ENCODE measurements at regions not wholly inside any gene's neighbourhood (a gene's known extent, or its start where the extent isn't known, plus 50 kb on each side); places are given as distances from the start of the nearest gene placed in this dataset.

GRCh38 chr1:38121231-38121680, 74.7 kb upstream of the POU3F1 start:
- TF ChIP-seq, protein P1, sequence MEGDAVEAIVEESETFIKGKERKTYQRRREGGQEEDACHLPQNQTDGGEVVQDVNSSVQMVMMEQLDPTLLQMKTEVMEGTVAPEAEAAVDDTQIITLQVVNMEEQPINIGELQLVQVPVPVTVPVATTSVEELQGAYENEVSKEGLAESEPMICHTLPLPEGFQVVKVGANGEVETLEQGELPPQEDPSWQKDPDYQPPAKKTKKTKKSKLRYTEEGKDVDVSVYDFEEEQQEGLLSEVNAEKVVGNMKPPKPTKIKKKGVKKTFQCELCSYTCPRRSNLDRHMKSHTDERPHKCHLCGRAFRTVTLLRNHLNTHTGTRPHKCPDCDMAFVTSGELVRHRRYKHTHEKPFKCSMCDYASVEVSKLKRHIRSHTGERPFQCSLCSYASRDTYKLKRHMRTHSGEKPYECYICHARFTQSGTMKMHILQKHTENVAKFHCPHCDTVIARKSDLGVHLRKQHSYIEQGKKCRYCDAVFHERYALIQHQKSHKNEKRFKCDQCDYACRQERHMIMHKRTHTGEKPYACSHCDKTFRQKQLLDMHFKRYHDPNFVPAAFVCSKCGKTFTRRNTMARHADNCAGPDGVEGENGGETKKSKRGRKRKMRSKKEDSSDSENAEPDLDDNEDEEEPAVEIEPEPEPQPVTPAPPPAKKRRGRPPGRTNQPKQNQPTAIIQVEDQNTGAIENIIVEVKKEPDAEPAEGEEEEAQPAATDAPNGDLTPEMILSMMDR (IDR thresholded peaks at IDR 0.05; ENCODE audit: low read depth, low read length) = no peak
- no peak overlapping the region for H3K4me3 ChIP-seq (ENCODE audit: low read depth, low read length)

DNA sequence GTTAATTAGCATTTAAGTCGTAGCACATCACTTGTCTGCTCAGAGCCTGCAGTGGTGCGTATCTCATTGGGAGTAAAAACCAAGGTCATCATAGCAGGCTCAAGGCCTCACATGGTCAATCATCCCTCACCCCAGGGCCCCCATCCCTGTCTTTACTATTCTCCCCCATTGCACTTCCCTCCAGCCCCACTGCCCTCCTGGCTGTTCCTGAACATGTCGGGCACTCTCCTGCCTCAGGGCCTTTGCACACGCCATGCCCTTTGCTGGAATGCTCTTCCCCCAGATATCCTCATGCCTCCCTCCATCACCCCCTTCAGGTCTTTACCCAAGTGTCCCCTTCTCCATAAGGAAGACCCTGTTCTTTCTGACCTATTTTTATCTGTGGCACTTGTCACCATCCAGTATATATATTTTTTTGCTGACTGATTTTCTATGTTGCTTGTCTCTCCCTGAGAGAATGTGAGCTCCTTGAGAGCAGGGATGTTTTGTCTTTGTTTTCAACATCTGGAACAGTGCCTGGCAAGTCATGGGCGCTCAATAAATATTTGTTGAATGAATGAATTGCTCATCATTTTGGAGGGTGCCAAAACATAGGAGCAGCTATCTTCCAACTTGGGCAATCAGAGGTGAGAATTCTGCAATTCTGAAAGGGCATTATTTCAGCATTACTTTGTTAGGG, 74.1 kb upstream of the POU3F1 start:
- no peak overlapping the region for H3K4me3 ChIP-seq (ENCODE audit: low read depth, low read length)
- TF ChIP-seq, protein P1 (IDR thresholded peaks at IDR 0.05; ENCODE audit: low read depth, low read length) = no peak

GRCh38 chr1:38118976-38119375, 72.4 kb upstream of the POU3F1 start:
- H3K4me3 ChIP-seq (ENCODE audit: low read depth, low read length) = no peak overlapping the region
- TF ChIP-seq, protein P1 (IDR thresholded peaks at IDR 0.05; ENCODE audit: low read depth, low read length) = no peak

DNA sequence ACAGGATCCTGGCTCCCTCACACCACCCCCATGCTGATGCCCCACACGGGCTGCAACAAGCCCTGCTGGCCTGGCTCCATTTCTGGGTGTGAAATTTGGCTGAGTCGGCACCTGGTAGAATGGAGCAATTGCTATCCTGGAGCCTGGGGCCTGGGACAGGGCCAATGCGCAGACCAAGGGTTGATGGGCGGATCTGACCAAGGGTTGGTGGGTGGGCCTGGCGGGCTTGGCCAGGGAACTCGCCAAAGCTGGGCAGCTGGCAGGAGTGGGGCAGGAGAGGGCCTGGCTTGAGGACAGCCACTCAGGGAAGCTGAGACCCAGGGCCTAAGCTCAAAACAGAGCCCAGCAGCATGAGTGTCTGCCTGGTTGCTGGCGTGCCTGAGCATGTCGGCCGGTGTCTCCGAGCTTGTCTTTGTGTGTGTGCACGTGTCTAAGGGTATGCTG, 70.9 kb upstream of the POU3F1 start:
- no peak overlapping the region for H3K4me3 ChIP-seq (ENCODE audit: low read depth, low read length)
- TF ChIP-seq, protein P1 (IDR thresholded peaks at IDR 0.05; ENCODE audit: low read depth, low read length) = no peak

- H3K4me3 ChIP-seq (ENCODE audit: low read depth, low read length) = no peak overlapping the region
- TF ChIP-seq, protein P1 (IDR thresholded peaks at IDR 0.05; ENCODE audit: low read depth, low read length) = no peak
Measured at GRCh38 chr1:38115682-38116202, 69.1 kb upstream of the POU3F1 start.

GRCh38 chr1:38115226-38115625, 68.6 kb upstream of the POU3F1 start:
- TF ChIP-seq, protein P1 (IDR thresholded peaks at IDR 0.05; ENCODE audit: low read depth, low read length) = no peak
- no peak overlapping the region for H3K4me3 ChIP-seq (ENCODE audit: low read depth, low read length)

GRCh38 chr1:38114241-38115026, 67.8 kb upstream of the POU3F1 start:
- no peak overlapping the region for H3K4me3 ChIP-seq (ENCODE audit: low read depth, low read length)
- TF ChIP-seq, protein P1 (IDR thresholded peaks at IDR 0.05; ENCODE audit: low read depth, low read length) = no peak

Data from WI38 (cell line).